ENCODE measurements at regions not wholly inside any gene's neighbourhood (a gene's known extent, or its start where the extent isn't known, plus 50 kb on each side); places are given as distances from the start of the nearest gene placed in this dataset.

GRCh38 chr17:70493277-70493874 is 324.0 kb downstream of the KCNJ2 start:
- no peak for DNase-seq
- no peaks in the 10 kb centered on the region for H3K9me3 ChIP-seq
- TF ChIP-seq, protein P1, sequence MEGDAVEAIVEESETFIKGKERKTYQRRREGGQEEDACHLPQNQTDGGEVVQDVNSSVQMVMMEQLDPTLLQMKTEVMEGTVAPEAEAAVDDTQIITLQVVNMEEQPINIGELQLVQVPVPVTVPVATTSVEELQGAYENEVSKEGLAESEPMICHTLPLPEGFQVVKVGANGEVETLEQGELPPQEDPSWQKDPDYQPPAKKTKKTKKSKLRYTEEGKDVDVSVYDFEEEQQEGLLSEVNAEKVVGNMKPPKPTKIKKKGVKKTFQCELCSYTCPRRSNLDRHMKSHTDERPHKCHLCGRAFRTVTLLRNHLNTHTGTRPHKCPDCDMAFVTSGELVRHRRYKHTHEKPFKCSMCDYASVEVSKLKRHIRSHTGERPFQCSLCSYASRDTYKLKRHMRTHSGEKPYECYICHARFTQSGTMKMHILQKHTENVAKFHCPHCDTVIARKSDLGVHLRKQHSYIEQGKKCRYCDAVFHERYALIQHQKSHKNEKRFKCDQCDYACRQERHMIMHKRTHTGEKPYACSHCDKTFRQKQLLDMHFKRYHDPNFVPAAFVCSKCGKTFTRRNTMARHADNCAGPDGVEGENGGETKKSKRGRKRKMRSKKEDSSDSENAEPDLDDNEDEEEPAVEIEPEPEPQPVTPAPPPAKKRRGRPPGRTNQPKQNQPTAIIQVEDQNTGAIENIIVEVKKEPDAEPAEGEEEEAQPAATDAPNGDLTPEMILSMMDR (IDR thresholded peaks at IDR 0.05) = no peak
- TF ChIP-seq POLR2A (IDR thresholded peaks at IDR 0.05) = no peak
- H3K27ac ChIP-seq = no peak overlapping the region
- H3K27me3 ChIP-seq = no peaks in the 10 kb centered on the region
- H3K4me3 ChIP-seq = no peak overlapping the region
- no peaks in the 10 kb centered on the region for H3K36me3 ChIP-seq
- no peaks in the 10 kb centered on the region for H3K4me1 ChIP-seq
- intact Hi-C loops (cut with DNase I; ENCODE audit: low total_unique reads) = no loop called here

GRCh38 chr17:70498631-70499030 is 329.3 kb downstream of the KCNJ2 start:
- H3K36me3 ChIP-seq = no peaks in the 10 kb centered on the region
- no peaks in the 10 kb centered on the region for H3K4me1 ChIP-seq
- intact Hi-C loops (cut with DNase I; ENCODE audit: low total_unique reads) = no loop called here
- H3K4me3 ChIP-seq = no peak overlapping the region
- no peak for TF ChIP-seq POLR2A (IDR thresholded peaks at IDR 0.05)
- TF ChIP-seq, protein P1 (IDR thresholded peaks at IDR 0.05) = no peak
- H3K27me3 ChIP-seq = no peaks in the 10 kb centered on the region
- DNase-seq = no peak
- H3K27ac ChIP-seq = no peak overlapping the region
- H3K9me3 ChIP-seq = no peaks in the 10 kb centered on the region

- H3K9me3 ChIP-seq = no peaks in the 10 kb centered on the region
- no peaks in the 10 kb centered on the region for H3K4me1 ChIP-seq
- H3K27me3 ChIP-seq = no peaks in the 10 kb centered on the region
- no peaks in the 10 kb centered on the region for H3K36me3 ChIP-seq
- intact Hi-C loops (cut with DNase I; ENCODE audit: low total_unique reads) = no loop called here
- TF ChIP-seq, protein P1 (IDR thresholded peaks at IDR 0.05) = no peak
- no peak for TF ChIP-seq POLR2A (IDR thresholded peaks at IDR 0.05)
- DNase-seq = no peak
- H3K4me3 ChIP-seq = no peak overlapping the region
- no peak overlapping the region for H3K27ac ChIP-seq
Observed at GRCh38 chr17:70499067-70499786, 329.9 kb downstream of the KCNJ2 start.

DNA sequence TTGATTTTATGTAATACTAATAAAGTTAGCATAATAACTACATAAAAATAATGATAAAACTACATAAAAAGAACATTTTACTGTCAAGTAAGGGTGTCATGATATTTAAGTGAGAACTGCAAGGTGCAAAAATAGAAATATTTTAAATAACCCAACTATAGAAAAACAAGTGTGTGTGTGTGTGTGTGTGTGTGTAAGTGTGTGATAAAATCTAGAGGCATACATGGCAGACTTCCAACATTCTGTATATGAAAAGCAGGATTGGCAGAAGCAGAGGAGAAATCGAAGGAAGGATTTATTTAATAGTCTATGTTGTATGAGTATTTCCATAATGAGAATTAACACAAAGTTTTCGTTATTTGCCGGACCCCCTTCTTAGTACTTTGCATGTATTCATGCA is 334.1 kb downstream of the KCNJ2 start:
- intact Hi-C loops (cut with DNase I; ENCODE audit: low total_unique reads) = no loop called here
- Histone ChIP-seq H3K4me1 (no peaks in the 10 kb centered on the region), H3K36me3 (no peaks in the 10 kb centered on the region), H3K4me3 (no peak overlapping the region), H3K27me3 (no peaks in the 10 kb centered on the region), H3K9me3 (no peaks in the 10 kb centered on the region), H3K27ac (no peak overlapping the region)
- no peak for DNase-seq
- no peak for TF ChIP-seq POLR2A (IDR thresholded peaks at IDR 0.05)
- TF ChIP-seq, protein P1 (IDR thresholded peaks at IDR 0.05) = no peak

DNA sequence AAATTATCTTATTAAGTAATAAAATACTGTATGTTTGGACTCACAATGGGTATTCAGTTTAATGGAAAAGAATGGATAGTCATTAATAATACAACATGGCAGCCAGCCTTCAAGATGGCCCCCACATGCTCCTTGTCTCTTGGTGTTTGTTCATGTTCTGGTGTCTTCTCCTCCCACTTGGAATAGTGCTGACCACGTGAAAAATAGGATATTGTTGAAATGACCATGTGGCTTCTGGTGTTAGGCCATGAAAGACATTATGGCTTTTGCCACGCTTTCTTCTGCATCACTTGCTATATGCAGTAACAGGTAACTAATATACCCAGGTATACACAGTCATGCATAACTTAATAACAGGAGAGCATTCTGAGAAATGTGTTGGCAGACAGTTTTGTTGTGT is 341.0 kb downstream of the KCNJ2 start:
- Histone ChIP-seq H3K27me3 (no peaks in the 10 kb centered on the region), H3K4me3 (no peak overlapping the region), H3K4me1 (no peaks in the 10 kb centered on the region), H3K27ac (no peak overlapping the region), H3K36me3 (no peaks in the 10 kb centered on the region), H3K9me3 (no peaks in the 10 kb centered on the region)
- DNase-seq = no peak
- intact Hi-C loops (cut with DNase I; ENCODE audit: low total_unique reads) = no loop called here
- TF ChIP-seq, protein P1 (IDR thresholded peaks at IDR 0.05) = no peak
- no peak for TF ChIP-seq POLR2A (IDR thresholded peaks at IDR 0.05)

Data from uterus (tissue), 3 donors.